Glutamatergic neuron (in vitro differentiated cells): ENCODE measurements at regions not wholly inside any gene's neighbourhood (a gene's known extent, or its start where the extent isn't known, plus 50 kb on each side); places are given as distances from the start of the nearest gene placed in this dataset.
A peak's percentile ranks its signal among the peaks of the same experiment; 100 is the strongest.

ENCODE experiments used
- DNase-seq: peaks from one replicate; pipeline ENCODE4 v3.0.0; 2022
- H3K27ac Mint-ChIP-seq: one replicate; pipeline ENCODE4 v1.8.0; 2020; ENCODE audit warnings: mild to moderate bottlenecking, mixed read lengths, inconsistent platforms; ENCODE audit not compliant: unreplicated experiment
- H3K27me3 Mint-ChIP-seq: one replicate; pipeline ENCODE4 v1.8.0; 2020; ENCODE audit warnings: mild to moderate bottlenecking, moderate library complexity, mixed read lengths, inconsistent platforms; ENCODE audit not compliant: unreplicated experiment
- H3K36me3 Mint-ChIP-seq: one replicate; pipeline ENCODE4 v1.8.0; 2020; ENCODE audit warnings: mild to moderate bottlenecking, mixed read lengths, inconsistent platforms; ENCODE audit not compliant: unreplicated experiment
- H3K4me1 Mint-ChIP-seq: one replicate; pipeline ENCODE4 v1.8.0; 2020; ENCODE audit warnings: mild to moderate bottlenecking, low read depth, mixed read lengths, inconsistent platforms; ENCODE audit not compliant: unreplicated experiment
- H3K4me3 Mint-ChIP-seq: one replicate; pipeline ENCODE4 v1.8.0; 2020; ENCODE audit warnings: mild to moderate bottlenecking, mixed read lengths, inconsistent platforms; ENCODE audit not compliant: unreplicated experiment
- H3K9me3 Mint-ChIP-seq: one replicate; pipeline ENCODE4 v1.8.0; 2020; ENCODE audit warnings: mild to moderate bottlenecking, moderate library complexity, mixed read lengths, inconsistent platforms; ENCODE audit not compliant: unreplicated experiment
- CTCF ChIP-seq: fragments of 200-600 bp; sonication (generic); IDR thresholded peaks from one replicate; pipeline ENCODE4 v1.5.0; 2021; ENCODE audit not compliant: partially characterized antibody, unreplicated experiment

- Mint-ChIP-seq H3K27me3 (peaks cover 2% of the 10 kb centered on the region), H3K4me1 (peaks cover 6% of the 10 kb centered on the region), H3K36me3 (no peaks in the 10 kb centered on the region), H3K9me3 (no peaks in the 10 kb centered on the region), H3K27ac (no peak overlapping the region), H3K4me3 (no peak overlapping the region)
- no peak for DNase-seq
- TF ChIP-seq CTCF: no peak
Measured at GRCh38 chr14:85288041-85288440, 241.9 kb upstream of the FLRT2 start.

- Mint-ChIP-seq H3K4me1 (peaks cover 7% of the 10 kb centered on the region), H3K9me3 (no peaks in the 10 kb centered on the region), H3K27ac (no peak overlapping the region), H3K27me3 (peaks cover 5% of the 10 kb centered on the region), H3K36me3 (no peaks in the 10 kb centered on the region), H3K4me3 (no peak overlapping the region)
- no peak for DNase-seq
- no peak for TF ChIP-seq CTCF
Measured at GRCh38 chr14:85291731-85292130, 238.2 kb upstream of the FLRT2 start.

DNA sequence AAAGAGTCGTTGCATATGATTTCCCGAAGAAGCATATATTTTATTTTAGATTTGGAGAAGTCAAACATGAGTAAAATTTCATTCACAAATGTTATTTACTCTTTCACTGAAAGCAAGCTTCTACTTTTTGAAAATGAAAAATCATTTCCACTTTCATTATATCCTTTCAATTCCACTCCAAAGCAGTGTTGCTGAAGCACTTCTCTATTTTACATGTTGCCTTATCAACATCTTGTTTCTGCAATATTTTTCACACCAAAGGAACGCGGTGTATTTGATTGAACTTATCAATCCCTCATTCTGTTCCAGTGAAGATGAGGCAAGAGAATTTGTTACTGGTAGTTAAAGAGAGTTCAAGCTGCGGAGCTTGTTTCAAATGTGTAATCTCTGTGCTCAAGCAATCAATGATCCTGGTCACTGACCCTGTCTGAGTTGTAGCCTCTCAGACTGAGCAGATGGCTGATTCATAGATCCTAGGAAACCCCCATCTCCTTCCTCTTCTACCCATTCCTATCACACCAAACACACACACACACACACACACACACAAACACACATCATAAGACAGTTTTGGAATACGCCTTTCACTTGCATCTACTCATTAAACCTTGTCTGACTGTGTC, 236.2 kb upstream of the FLRT2 start:
- H3K4me1 Mint-ChIP-seq: peaks cover 7% of the 10 kb centered on the region
- no peak for TF ChIP-seq CTCF
- peaks cover under 1% of the 10 kb centered on the region for H3K36me3 Mint-ChIP-seq
- peaks cover 4% of the 10 kb centered on the region for H3K27me3 Mint-ChIP-seq
- H3K4me3 Mint-ChIP-seq: no peak overlapping the region
- H3K9me3 Mint-ChIP-seq: no peaks in the 10 kb centered on the region
- no peak for DNase-seq
- H3K27ac Mint-ChIP-seq: peak overlapping the region; percentile 82

GRCh38 chr14:85295318-85295717, 234.6 kb upstream of the FLRT2 start:
- H3K36me3 Mint-ChIP-seq: peaks cover 9% of the 10 kb centered on the region

More at GRCh38 chr14:85295318-85295717, 234.6 kb upstream of the FLRT2 start:
- TF ChIP-seq CTCF: no peak
- no peak for DNase-seq
- Mint-ChIP-seq H3K27me3 (peaks cover 4% of the 10 kb centered on the region), H3K9me3 (no peaks in the 10 kb centered on the region), H3K4me1 (peaks cover 7% of the 10 kb centered on the region), H3K27ac (no peak overlapping the region), H3K4me3 (no peak overlapping the region)
